HEK293 (cell line): ENCODE measurements at regions not wholly inside any gene's neighbourhood (a gene's known extent, or its start where the extent isn't known, plus 50 kb on each side); places are given as distances from the start of the nearest gene placed in this dataset.

Source experiments
- TF ChIP-seq, protein P1 (sequence below): fragments of 450-650 bp; formaldehyde crosslinking; IDR thresholded peaks from 2 replicates; pipeline ENCODE4 v1.5.1; 2016; ENCODE audit warnings: missing biosample characterization, missing genetic modification characterization, borderline replicate concordance
- TF ChIP-seq, protein P2 (sequence below): fragments of 450-650 bp; formaldehyde crosslinking; IDR thresholded peaks from 2 replicates; pipeline ENCODE4 v1.5.1; 2016; ENCODE audit warnings: missing biosample characterization, missing genetic modification characterization

- TF ChIP-seq, protein P1, sequence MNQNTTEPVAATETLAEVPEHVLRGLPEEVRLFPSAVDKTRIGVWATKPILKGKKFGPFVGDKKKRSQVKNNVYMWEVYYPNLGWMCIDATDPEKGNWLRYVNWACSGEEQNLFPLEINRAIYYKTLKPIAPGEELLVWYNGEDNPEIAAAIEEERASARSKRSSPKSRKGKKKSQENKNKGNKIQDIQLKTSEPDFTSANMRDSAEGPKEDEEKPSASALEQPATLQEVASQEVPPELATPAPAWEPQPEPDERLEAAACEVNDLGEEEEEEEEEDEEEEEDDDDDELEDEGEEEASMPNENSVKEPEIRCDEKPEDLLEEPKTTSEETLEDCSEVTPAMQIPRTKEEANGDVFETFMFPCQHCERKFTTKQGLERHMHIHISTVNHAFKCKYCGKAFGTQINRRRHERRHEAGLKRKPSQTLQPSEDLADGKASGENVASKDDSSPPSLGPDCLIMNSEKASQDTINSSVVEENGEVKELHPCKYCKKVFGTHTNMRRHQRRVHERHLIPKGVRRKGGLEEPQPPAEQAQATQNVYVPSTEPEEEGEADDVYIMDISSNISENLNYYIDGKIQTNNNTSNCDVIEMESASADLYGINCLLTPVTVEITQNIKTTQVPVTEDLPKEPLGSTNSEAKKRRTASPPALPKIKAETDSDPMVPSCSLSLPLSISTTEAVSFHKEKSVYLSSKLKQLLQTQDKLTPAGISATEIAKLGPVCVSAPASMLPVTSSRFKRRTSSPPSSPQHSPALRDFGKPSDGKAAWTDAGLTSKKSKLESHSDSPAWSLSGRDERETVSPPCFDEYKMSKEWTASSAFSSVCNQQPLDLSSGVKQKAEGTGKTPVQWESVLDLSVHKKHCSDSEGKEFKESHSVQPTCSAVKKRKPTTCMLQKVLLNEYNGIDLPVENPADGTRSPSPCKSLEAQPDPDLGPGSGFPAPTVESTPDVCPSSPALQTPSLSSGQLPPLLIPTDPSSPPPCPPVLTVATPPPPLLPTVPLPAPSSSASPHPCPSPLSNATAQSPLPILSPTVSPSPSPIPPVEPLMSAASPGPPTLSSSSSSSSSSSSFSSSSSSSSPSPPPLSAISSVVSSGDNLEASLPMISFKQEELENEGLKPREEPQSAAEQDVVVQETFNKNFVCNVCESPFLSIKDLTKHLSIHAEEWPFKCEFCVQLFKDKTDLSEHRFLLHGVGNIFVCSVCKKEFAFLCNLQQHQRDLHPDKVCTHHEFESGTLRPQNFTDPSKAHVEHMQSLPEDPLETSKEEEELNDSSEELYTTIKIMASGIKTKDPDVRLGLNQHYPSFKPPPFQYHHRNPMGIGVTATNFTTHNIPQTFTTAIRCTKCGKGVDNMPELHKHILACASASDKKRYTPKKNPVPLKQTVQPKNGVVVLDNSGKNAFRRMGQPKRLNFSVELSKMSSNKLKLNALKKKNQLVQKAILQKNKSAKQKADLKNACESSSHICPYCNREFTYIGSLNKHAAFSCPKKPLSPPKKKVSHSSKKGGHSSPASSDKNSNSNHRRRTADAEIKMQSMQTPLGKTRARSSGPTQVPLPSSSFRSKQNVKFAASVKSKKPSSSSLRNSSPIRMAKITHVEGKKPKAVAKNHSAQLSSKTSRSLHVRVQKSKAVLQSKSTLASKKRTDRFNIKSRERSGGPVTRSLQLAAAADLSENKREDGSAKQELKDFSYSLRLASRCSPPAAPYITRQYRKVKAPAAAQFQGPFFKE, result no peak
- TF ChIP-seq, protein P2, sequence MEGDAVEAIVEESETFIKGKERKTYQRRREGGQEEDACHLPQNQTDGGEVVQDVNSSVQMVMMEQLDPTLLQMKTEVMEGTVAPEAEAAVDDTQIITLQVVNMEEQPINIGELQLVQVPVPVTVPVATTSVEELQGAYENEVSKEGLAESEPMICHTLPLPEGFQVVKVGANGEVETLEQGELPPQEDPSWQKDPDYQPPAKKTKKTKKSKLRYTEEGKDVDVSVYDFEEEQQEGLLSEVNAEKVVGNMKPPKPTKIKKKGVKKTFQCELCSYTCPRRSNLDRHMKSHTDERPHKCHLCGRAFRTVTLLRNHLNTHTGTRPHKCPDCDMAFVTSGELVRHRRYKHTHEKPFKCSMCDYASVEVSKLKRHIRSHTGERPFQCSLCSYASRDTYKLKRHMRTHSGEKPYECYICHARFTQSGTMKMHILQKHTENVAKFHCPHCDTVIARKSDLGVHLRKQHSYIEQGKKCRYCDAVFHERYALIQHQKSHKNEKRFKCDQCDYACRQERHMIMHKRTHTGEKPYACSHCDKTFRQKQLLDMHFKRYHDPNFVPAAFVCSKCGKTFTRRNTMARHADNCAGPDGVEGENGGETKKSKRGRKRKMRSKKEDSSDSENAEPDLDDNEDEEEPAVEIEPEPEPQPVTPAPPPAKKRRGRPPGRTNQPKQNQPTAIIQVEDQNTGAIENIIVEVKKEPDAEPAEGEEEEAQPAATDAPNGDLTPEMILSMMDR (tag by site-specific recombination), result no peak
Measured at GRCh38 chr17:70539132-70539924, 370.0 kb downstream of the KCNJ2 start.
